Left lung (tissue), 4 donors: ENCODE measurements at regions not wholly inside any gene's neighbourhood (a gene's known extent, or its start where the extent isn't known, plus 50 kb on each side); places are given as distances from the start of the nearest gene placed in this dataset.

ENCODE experiments used
- ATAC-seq: fragments of 200-7000 bp; cut with Tn5 transposase; one replicate; pipeline ENCODE4 v1.9.1; 2020; ENCODE audit warnings: moderate library complexity
- DNase-seq, 4 donors: peaks; one replicate each; pipeline ENCODE4 v3.0.0-alpha.2; 2013 to 2020
- H3K27ac ChIP-seq, 2 donors: fragments of 200-600 bp; sonication (generic) in 1 of 2; one replicate each; pipeline versions ENCODE4 v1.5.0 to v1.8.0; 2020 to 2021
- H3K27me3 ChIP-seq, 2 donors: fragments of 200-600 bp; sonication (generic) in 1 of 2; one replicate each; pipeline versions ENCODE4 v1.5.0 to v1.8.0; 2020 to 2021
- H3K36me3 ChIP-seq, 2 donors: fragments of 200-600 bp; sonication (generic) in 1 of 2; one replicate each; pipeline versions ENCODE4 v1.5.0 to v1.8.0; 2020 to 2021
- H3K4me1 ChIP-seq, 2 donors: fragments of 200-600 bp; one replicate each; pipeline ENCODE4 v1.8.0; 2021
- H3K4me3 ChIP-seq, 2 donors: fragments of 200-600 bp; sonication (generic) in 1 of 2; one replicate each; pipeline versions ENCODE4 v1.5.0 to v1.8.0; 2020 to 2021; ENCODE audit warnings: mild to moderate bottlenecking in 1 of 2
- H3K9me3 ChIP-seq, 2 donors: fragments of 200-600 bp; sonication (generic) in 1 of 2; one replicate each; pipeline versions ENCODE4 v1.5.0 to v1.8.0; 2020 to 2021
- CTCF ChIP-seq, 2 donors: fragments of 200-600 bp; sonication (generic) in 1 of 2; IDR thresholded peaks; one replicate each; pipeline versions ENCODE4 v1.5.0 to v1.8.0; 2021; ENCODE audit warnings: antibody characterized with exemption in 2 of 2
- intact Hi-C, 2 donors: fragments of 100-400 bp; cut with DNase I; formaldehyde crosslinking; loops; one replicate each; pipeline versions ENCODE4 v1.11.2 to v1.14.2; 2022
- donor health status: DM: no; HTN: yes; CAD: no.
- donor health status: DM: no; HTN: no; CAD: no.

- Histone ChIP-seq H3K27me3 (no peaks in the 10 kb centered on the region), H3K4me3 (no peak overlapping the region), H3K36me3 (peaks cover 0 to 18% of the 10 kb centered on the region in 2 donors), H3K4me1 (no peaks in the 10 kb centered on the region), H3K27ac (no peak overlapping the region), H3K9me3 (peaks cover 0 to 30% of the 10 kb centered on the region in 2 donors)
- TF ChIP-seq CTCF (IDR thresholded peaks at IDR 0.05) = no peak
- peak; percentile 32 for ATAC-seq
- intact Hi-C loops = no loop called here
- peak in 1 of 4 donors; percentile 44 for DNase-seq
These were observed 135.2 kb downstream of the PTPRS start for GRCh38 chr19:5205381-5205780.

- TF ChIP-seq CTCF (IDR thresholded peaks at IDR 0.05) = no peak
- Histone ChIP-seq H3K4me3 (no peak overlapping the region), H3K36me3 (peaks cover 0 to 11% of the 10 kb centered on the region in 2 donors), H3K27me3 (no peaks in the 10 kb centered on the region), H3K9me3 (peaks cover 0 to 39% of the 10 kb centered on the region in 2 donors), H3K27ac (no peak overlapping the region), H3K4me1 (no peaks in the 10 kb centered on the region)
- DNase-seq = no peak
- intact Hi-C loops = no loop called here
- no peak for ATAC-seq
These were observed 136.4 kb downstream of the PTPRS start for GRCh38 chr19:5204212-5204611.
